CD4-positive, CD25-positive, alpha-beta regulatory T cell (primary cell): ENCODE measurements at regions not wholly inside any gene's neighbourhood (a gene's known extent, or its start where the extent isn't known, plus 50 kb on each side); places are given as distances from the start of the nearest gene placed in this dataset.

ENCODE experiments used
- ATAC-seq, 2 donors: fragments of 150-1000 bp; cut with Tn5 transposase; one replicate each; pipeline ENCODE4 v1.10.0; 2021; ENCODE audit warnings: low read depth in 2 of 2, moderate number of reproducible peaks in 2 of 2, moderate library complexity in 1 of 2
- DNase-seq, 3 donors: peaks; one replicate each; pipeline versions ENCODE4 v3.0.0 to v3.0.0-alpha.2; 2012 to 2022; ENCODE audit warnings: mixed read lengths in 1 of 3
- H3K27ac ChIP-seq: one replicate; pipeline ENCODE4 v1.7.0; 2013; ENCODE audit warnings: mild to moderate bottlenecking, low read length; ENCODE audit not compliant: insufficient read depth, poor library complexity, severe bottlenecking
- H3K27me3 ChIP-seq: one replicate; pipeline ENCODE4 v1.7.0; 2013; ENCODE audit warnings: low read length; ENCODE audit not compliant: control insufficient read depth, insufficient read depth
- H3K36me3 ChIP-seq: one replicate; pipeline ENCODE4 v1.7.0; 2013; ENCODE audit warnings: mild to moderate bottlenecking, low read length, moderate library complexity; ENCODE audit not compliant: control insufficient read depth, insufficient read depth
- H3K4me1 ChIP-seq: 2 replicates; pipeline ENCODE4 v1.7.0; 2013; ENCODE audit warnings: mild to moderate bottlenecking, low read length; ENCODE audit not compliant: insufficient read depth, control insufficient read depth, poor library complexity, severe bottlenecking
- H3K4me3 ChIP-seq: one replicate; pipeline ENCODE4 v1.7.0; 2013; ENCODE audit warnings: low read depth, mild to moderate bottlenecking, low read length, moderate library complexity
- H3K9me3 ChIP-seq, 2 experiments: 1 replicate in 1 of 2; 2 replicates in 1 of 2; pipeline ENCODE4 v1.7.0; 2013; ENCODE audit warnings: low read length in 2 of 2, mild to moderate bottlenecking in 1 of 2, moderate library complexity in 1 of 2; ENCODE audit not compliant: control insufficient read depth in 2 of 2
- H3K27ac Mint-ChIP-seq, 3 donors: one replicate each; pipeline ENCODE4 v1.8.0; 2020 to 2022; ENCODE audit warnings: mild to moderate bottlenecking in 3 of 3, mixed read lengths in 3 of 3, moderate library complexity in 2 of 3
- H3K27me3 Mint-ChIP-seq: one replicate; pipeline ENCODE4 v1.8.0; 2022; ENCODE audit warnings: mild to moderate bottlenecking, mixed read lengths
- H3K36me3 Mint-ChIP-seq: one replicate; pipeline ENCODE4 v1.8.0; 2020; ENCODE audit warnings: mixed read lengths
- H3K4me1 Mint-ChIP-seq, 4 donors: one replicate each; pipeline ENCODE4 v1.8.0; 2020 to 2022; ENCODE audit warnings: mixed read lengths in 4 of 4, mild to moderate bottlenecking in 1 of 4
- H3K4me3 Mint-ChIP-seq, 4 donors: one replicate each; pipeline ENCODE4 v1.8.0; 2020 to 2022; ENCODE audit warnings: mild to moderate bottlenecking in 4 of 4, mixed read lengths in 4 of 4, moderate library complexity in 3 of 4
- H3K9me3 Mint-ChIP-seq, 7 donors: one replicate each; pipeline ENCODE4 v1.8.0; 2020 to 2022; ENCODE audit warnings: mixed read lengths in 7 of 7, mild to moderate bottlenecking in 3 of 7, moderate library complexity in 2 of 7

- ATAC-seq, result no peak
- Histone ChIP-seq H3K36me3 (no peaks in the 10 kb centered on the region), H3K27ac (no peak overlapping the region), H3K27me3 (no peaks in the 10 kb centered on the region), H3K4me1 (no peaks in the 10 kb centered on the region), H3K9me3 (no peaks in the 10 kb centered on the region), H3K4me3 (no peak overlapping the region)
- H3K36me3 Mint-ChIP-seq, result no peaks in the 10 kb centered on the region
- peaks cover 0 to 4% (median 0%) of the 10 kb centered on the region in 7 donors for H3K9me3 Mint-ChIP-seq
- no peak overlapping the region for H3K27ac Mint-ChIP-seq
- peaks cover 4% of the 10 kb centered on the region for H3K27me3 Mint-ChIP-seq
- no peak overlapping the region for H3K4me3 Mint-ChIP-seq
- no peak for DNase-seq
- H3K4me1 Mint-ChIP-seq, result no peaks in the 10 kb centered on the region
Measured at GRCh38 chr18:25831301-25831701, 259.1 kb downstream of the SS18 start.

DNA sequence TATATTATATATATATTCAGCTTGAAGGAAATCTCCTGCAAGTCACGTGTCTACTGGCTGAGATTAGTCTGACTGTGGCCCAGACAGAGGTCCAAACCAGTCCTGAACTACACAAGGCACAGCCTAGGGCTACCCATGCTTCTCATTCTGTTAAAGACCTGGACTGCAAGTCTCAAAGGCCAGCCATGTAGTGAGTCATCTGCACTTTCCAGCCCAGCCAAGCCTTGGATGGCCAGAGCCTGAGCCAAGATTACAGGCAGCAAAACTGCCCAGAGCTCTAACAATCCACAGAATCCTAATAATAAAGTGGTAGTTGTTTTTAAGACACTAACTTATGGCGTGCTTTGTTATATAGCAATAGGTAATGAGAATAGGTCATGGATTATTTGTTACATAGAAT, 259.6 kb downstream of the SS18 start:
- no peak for ATAC-seq
- Mint-ChIP-seq H3K4me3 (no peak overlapping the region), H3K4me1 (no peaks in the 10 kb centered on the region), H3K27me3 (peaks cover 4% of the 10 kb centered on the region), H3K27ac (no peak overlapping the region), H3K36me3 (no peaks in the 10 kb centered on the region), H3K9me3 (peaks cover 0 to 4% (median 0%) of the 10 kb centered on the region in 7 donors)
- Histone ChIP-seq H3K4me3 (no peak overlapping the region), H3K4me1 (no peaks in the 10 kb centered on the region), H3K27ac (no peak overlapping the region), H3K9me3 (no peaks in the 10 kb centered on the region), H3K36me3 (no peaks in the 10 kb centered on the region), H3K27me3 (no peaks in the 10 kb centered on the region)
- no peak for DNase-seq

- Mint-ChIP-seq H3K27me3 (peaks cover 4% of the 10 kb centered on the region), H3K4me3 (no peak overlapping the region), H3K36me3 (no peaks in the 10 kb centered on the region), H3K4me1 (no peaks in the 10 kb centered on the region), H3K27ac (no peak overlapping the region), H3K9me3 (peaks cover 0 to 4% (median 0%) of the 10 kb centered on the region in 7 donors)
- no peaks in the 10 kb centered on the region for H3K4me1 ChIP-seq
- H3K27me3 ChIP-seq, result no peaks in the 10 kb centered on the region
- ATAC-seq, result no peak
- H3K36me3 ChIP-seq, result no peaks in the 10 kb centered on the region
- H3K9me3 ChIP-seq, result no peaks in the 10 kb centered on the region
- no peak overlapping the region for H3K27ac ChIP-seq
- no peak for DNase-seq
- no peak overlapping the region for H3K4me3 ChIP-seq
Measured at GRCh38 chr18:25827961-25828561, 262.4 kb downstream of the SS18 start.

- no peaks in the 10 kb centered on the region for H3K4me1 Mint-ChIP-seq
- no peaks in the 10 kb centered on the region for H3K36me3 Mint-ChIP-seq
- H3K27ac Mint-ChIP-seq, result no peak overlapping the region
- Histone ChIP-seq H3K27me3 (no peaks in the 10 kb centered on the region), H3K27ac (no peak overlapping the region), H3K9me3 (no peaks in the 10 kb centered on the region), H3K36me3 (no peaks in the 10 kb centered on the region), H3K4me3 (no peak overlapping the region), H3K4me1 (no peaks in the 10 kb centered on the region)
- no peak overlapping the region for H3K4me3 Mint-ChIP-seq
- H3K9me3 Mint-ChIP-seq, result peaks cover 0 to 1% (median 0%) of the 10 kb centered on the region in 7 donors
- peaks cover 6% of the 10 kb centered on the region for H3K27me3 Mint-ChIP-seq
- DNase-seq (no peak), ATAC-seq (no peak)
Measured at GRCh38 chr18:25827228-25827627, 263.2 kb downstream of the SS18 start.

- Histone ChIP-seq H3K4me1 (no peaks in the 10 kb centered on the region), H3K27ac (no peak overlapping the region), H3K9me3 (no peaks in the 10 kb centered on the region), H3K4me3 (no peak overlapping the region), H3K27me3 (no peaks in the 10 kb centered on the region), H3K36me3 (no peaks in the 10 kb centered on the region)
- peaks cover 0 to 1% (median 0%) of the 10 kb centered on the region in 7 donors for H3K9me3 Mint-ChIP-seq
- no peak overlapping the region for H3K27ac Mint-ChIP-seq
- DNase-seq (no peak), ATAC-seq (no peak)
- no peaks in the 10 kb centered on the region for H3K4me1 Mint-ChIP-seq
- H3K36me3 Mint-ChIP-seq, result no peaks in the 10 kb centered on the region
- H3K27me3 Mint-ChIP-seq, result peaks cover 10% of the 10 kb centered on the region
- H3K4me3 Mint-ChIP-seq, result no peak overlapping the region
Measured at GRCh38 chr18:25826823-25827222, 263.6 kb downstream of the SS18 start.

DNA sequence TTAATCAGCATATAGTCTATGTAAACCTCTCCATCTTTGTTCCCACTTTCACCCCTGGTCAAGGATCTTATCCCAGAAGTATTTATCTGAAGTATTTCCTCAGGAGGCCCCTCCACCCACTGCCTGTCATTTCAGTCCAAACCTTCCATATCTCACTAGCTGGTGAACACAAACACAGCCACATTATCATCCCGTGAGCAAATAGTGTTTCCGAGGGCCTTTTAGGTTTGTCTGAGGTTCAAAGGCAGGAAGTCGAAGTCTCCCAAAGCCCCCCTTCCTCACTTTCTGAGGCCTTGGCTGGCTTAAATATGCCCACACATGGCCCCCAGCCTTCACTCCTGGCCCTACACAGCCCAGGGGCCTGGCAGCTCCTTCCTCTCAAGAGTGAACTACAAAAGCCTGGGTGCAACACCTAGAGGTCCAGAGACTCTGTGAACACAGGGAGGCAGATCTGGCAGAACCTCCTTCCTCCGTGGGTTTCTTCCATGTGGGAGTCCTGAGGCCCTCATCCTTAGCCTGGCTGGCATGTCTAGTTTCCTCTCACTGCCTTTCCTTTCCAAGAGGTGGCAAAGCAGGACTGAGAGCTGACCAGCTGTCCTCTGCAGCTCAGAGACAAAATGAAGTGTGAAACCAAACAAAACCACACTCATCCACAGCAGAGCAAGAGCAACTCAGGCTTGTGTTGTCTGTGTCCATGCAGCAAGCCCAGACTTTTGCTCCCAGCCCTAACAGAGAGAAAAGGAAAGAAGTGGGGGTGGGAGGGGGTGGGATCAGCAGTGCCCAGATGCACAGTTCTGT, 264.2 kb downstream of the SS18 start:
- Mint-ChIP-seq H3K36me3 (no peaks in the 10 kb centered on the region), H3K4me1 (no peaks in the 10 kb centered on the region), H3K9me3 (peaks cover 0 to 1% (median 0%) of the 10 kb centered on the region in 7 donors), H3K4me3 (no peak overlapping the region), H3K27me3 (peaks cover 12% of the 10 kb centered on the region), H3K27ac (no peak overlapping the region)
- no peaks in the 10 kb centered on the region for H3K4me1 ChIP-seq
- ATAC-seq (no peak), DNase-seq (no peak)
- no peak overlapping the region for H3K27ac ChIP-seq
- H3K36me3 ChIP-seq, result no peaks in the 10 kb centered on the region
- no peak overlapping the region for H3K4me3 ChIP-seq
- no peaks in the 10 kb centered on the region for H3K27me3 ChIP-seq
- no peaks in the 10 kb centered on the region for H3K9me3 ChIP-seq

GRCh38 chr18:25825056-25825455, 265.4 kb downstream of the SS18 start:
- H3K4me1 ChIP-seq, result no peaks in the 10 kb centered on the region
- Mint-ChIP-seq H3K4me1 (no peaks in the 10 kb centered on the region), H3K36me3 (no peaks in the 10 kb centered on the region)

More at GRCh38 chr18:25825056-25825455, 265.4 kb downstream of the SS18 start:
- H3K4me3 Mint-ChIP-seq, result no peak overlapping the region
- H3K27ac Mint-ChIP-seq, result no peak overlapping the region
- no peak overlapping the region for H3K4me3 ChIP-seq
- H3K9me3 Mint-ChIP-seq, result peaks cover 0 to 1% (median 0%) of the 10 kb centered on the region in 7 donors
- ATAC-seq, result no peak
- H3K9me3 ChIP-seq, result no peaks in the 10 kb centered on the region
- peaks cover 12% of the 10 kb centered on the region for H3K27me3 Mint-ChIP-seq
- H3K27me3 ChIP-seq, result no peaks in the 10 kb centered on the region
- no peak for DNase-seq
- no peak overlapping the region for H3K27ac ChIP-seq
- no peaks in the 10 kb centered on the region for H3K36me3 ChIP-seq
